GM19372 (cell line): ENCODE measurements at regions not wholly inside any gene's neighbourhood (a gene's known extent, or its start where the extent isn't known, plus 50 kb on each side); places are given as distances from the start of the nearest gene placed in this dataset.
"Not testable (repeated sequence)": the region's sequence is repeated elsewhere in the genome, so short reads cannot be mapped to it uniquely, and the experiment has no call there.

ENCODE experiments used
- ATAC-seq: cut with Tn5 transposase; IDR thresholded peaks from one replicate; pipeline ENCODE4 v1.9.1; 2021; ENCODE audit warnings: mild to moderate bottlenecking, low read depth, moderate library complexity; ENCODE audit not compliant: unreplicated experiment

- ATAC-seq: not testable (repeated sequence)
These were observed 322.5 kb upstream of the KCND2 start for GRCh38 chr7:119950390-119951041.

GRCh38 chr7:119951614-119952013 is 321.4 kb upstream of the KCND2 start:
- not testable (repeated sequence) for ATAC-seq

- ATAC-seq: no peak
These were observed 315.6 kb upstream of the KCND2 start for GRCh38 chr7:119957335-119957734.

- no peak for ATAC-seq
These were observed 313.2 kb upstream of the KCND2 start for GRCh38 chr7:119959811-119960210.

GRCh38 chr7:119963654-119964053 is 309.3 kb upstream of the KCND2 start:
- no peak for ATAC-seq

- no peak for ATAC-seq
These were observed 308.9 kb upstream of the KCND2 start for GRCh38 chr7:119964065-119964464.

- ATAC-seq: no peak
These were observed 308.0 kb upstream of the KCND2 start for GRCh38 chr7:119964788-119965542.

GRCh38 chr7:119967221-119967620 is 305.8 kb upstream of the KCND2 start:
- no peak for ATAC-seq

- ATAC-seq: not testable (repeated sequence)
These were observed 304.6 kb upstream of the KCND2 start for GRCh38 chr7:119968411-119968810.

GRCh38 chr7:119969054-119969453 is 303.9 kb upstream of the KCND2 start:
- no peak for ATAC-seq

- no peak for ATAC-seq
These were observed 303.2 kb upstream of the KCND2 start for GRCh38 chr7:119969763-119970162.

- ATAC-seq: no peak
These were observed 298.0 kb upstream of the KCND2 start for GRCh38 chr7:119974972-119975371.

GRCh38 chr7:119982884-119983283 is 290.1 kb upstream of the KCND2 start:
- ATAC-seq: no peak

- ATAC-seq: no peak
These were observed 289.5 kb upstream of the KCND2 start for GRCh38 chr7:119983468-119983867.

GRCh38 chr7:119984247-119984646 is 288.7 kb upstream of the KCND2 start:
- ATAC-seq: no peak

- ATAC-seq: no peak
These were observed 284.6 kb upstream of the KCND2 start for GRCh38 chr7:119988401-119988800.

GRCh38 chr7:119994928-119995327 is 278.0 kb upstream of the KCND2 start:
- no peak for ATAC-seq

GRCh38 chr7:119996634-119997033 is 276.3 kb upstream of the KCND2 start:
- no peak for ATAC-seq

- ATAC-seq: no peak
These were observed 273.1 kb upstream of the KCND2 start for GRCh38 chr7:119999738-120000475.

GRCh38 chr7:120005720-120006119 is 267.3 kb upstream of the KCND2 start:
- ATAC-seq: no peak

GRCh38 chr7:120014301-120014700 is 258.7 kb upstream of the KCND2 start:
- ATAC-seq: not testable (repeated sequence)
